B cell (primary cell): ENCODE measurements at regions not wholly inside any gene's neighbourhood (a gene's known extent, or its start where the extent isn't known, plus 50 kb on each side); places are given as distances from the start of the nearest gene placed in this dataset.

ENCODE experiments used
- ATAC-seq: fragments of 200-7000 bp; cut with Tn5 transposase; one replicate; pipeline ENCODE4 v1.10.0; 2021; ENCODE audit warnings: low read depth, mild to moderate bottlenecking, moderate number of reproducible peaks, moderate library complexity
- CTCF ChIA-PET: fragments of 350-600 bp; sonication (Branson Sonifier 250); formaldehyde crosslinking; loops from one replicate; lab custom pipeline; 2021; ENCODE audit warnings: antibody characterized with exemption, inconsistent platforms; lab: Charles Lee
- POLR2A ChIA-PET: fragments of 350-600 bp; sonication (Branson Sonifier 250); formaldehyde crosslinking; loops from one replicate; lab custom pipeline; 2021; ENCODE audit warnings: antibody characterized with exemption; lab: Charles Lee
- DNase-seq: peaks from one replicate; pipeline ENCODE4 v3.0.0; 2013
- H2AFZ ChIP-seq: 2 replicates; pipeline ENCODE4 v1.6.1; 2012; ENCODE audit warnings: mild to moderate bottlenecking, low read depth, low read length; ENCODE audit not compliant: insufficient read depth, poor library complexity, severe bottlenecking
- H3K27ac ChIP-seq, 2 donors: 1 replicate in 1 of 2; 2 replicates in 1 of 2; pipeline ENCODE4 v1.5.1; 2012 to 2013; ENCODE audit warnings: low read length in 2 of 2, mild to moderate bottlenecking in 2 of 2, moderate library complexity in 1 of 2
- H3K27me3 ChIP-seq, 4 experiments: fragments of 200-600 bp in 1 of 4; sonication (generic) in 1 of 4; replicated peaks in 1 of 4; 1 replicate in 2 of 4; 2 replicates in 2 of 4; pipeline versions ENCODE4 v1.6.1 to v1.7.0; 2013 to 2016; ENCODE audit warnings: low read length in 3 of 4, mild to moderate bottlenecking in 2 of 4, mixed read lengths in 1 of 4, moderate library complexity in 1 of 4; ENCODE audit not compliant: insufficient read depth in 4 of 4, control insufficient read depth in 3 of 4; ENCODE audit errors: control extremely low read depth in 1 of 4
- H3K36me3 ChIP-seq, 2 experiments: replicated peaks in 1 of 2; 1 replicate in 1 of 2; 2 replicates in 1 of 2; pipeline versions ENCODE4 v1.6.1 to v1.7.1; 2013; ENCODE audit warnings: low read length in 1 of 2; ENCODE audit not compliant: insufficient read depth in 2 of 2, control insufficient read depth in 1 of 2; ENCODE audit errors: control extremely low read depth in 1 of 2, extremely low read depth in 1 of 2
- H3K4me1 ChIP-seq, 2 donors: fragments of 200-600 bp in 1 of 2; sonication (generic) in 1 of 2; 1 replicate in 1 of 2; 2 replicates in 1 of 2; pipeline versions ENCODE4 v1.5.1 to v1.6.1; 2013 to 2017; ENCODE audit warnings: low read length in 2 of 2; ENCODE audit not compliant: control insufficient read depth in 2 of 2, insufficient read depth in 2 of 2
- H3K4me2 ChIP-seq: replicated peaks from 2 replicates; pipeline ENCODE3; 2012; ENCODE audit warnings: mild to moderate bottlenecking, low read depth, low read length; ENCODE audit not compliant: poor library complexity, severe bottlenecking
- H3K4me3 ChIP-seq, 5 experiments: fragments of 200-600 bp in 1 of 5; sonication (generic) in 1 of 5; 1 replicate in 3 of 5; 2 replicates in 2 of 5; pipeline versions ENCODE4 v1.5.1 to v1.7.0; 2011 to 2016; ENCODE audit warnings: low read length in 4 of 5, mild to moderate bottlenecking in 4 of 5, low read depth in 2 of 5, control low read depth in 1 of 5, moderate library complexity in 1 of 5; ENCODE audit not compliant: insufficient read depth in 1 of 5; ENCODE audit errors: control extremely low read depth in 1 of 5, extremely low read depth in 1 of 5
- H3K79me2 ChIP-seq: fragments of 200-600 bp; sonication (generic); one replicate; pipeline ENCODE4 v1.6.0; 2016; ENCODE audit warnings: low read length; ENCODE audit not compliant: control insufficient read depth, insufficient read depth
- H3K9ac ChIP-seq: fragments of 200-600 bp; sonication (generic); 2 replicates; pipeline ENCODE4 v1.6.1; 2017; ENCODE audit warnings: mild to moderate bottlenecking, low read length, moderate library complexity
- H3K9me3 ChIP-seq, 3 donors: one replicate each; pipeline versions ENCODE4 v1.6.1 to v1.7.1; 2013; ENCODE audit warnings: low read length in 2 of 3; ENCODE audit not compliant: control insufficient read depth in 2 of 3, insufficient read depth in 1 of 3; ENCODE audit errors: control extremely low read depth in 1 of 3
- H4K20me1 ChIP-seq: 2 replicates; pipeline ENCODE4 v1.6.0; 2012; ENCODE audit warnings: mild to moderate bottlenecking, low read length; ENCODE audit not compliant: insufficient read depth, control insufficient read depth, poor library complexity, severe bottlenecking
- H3K27ac Mint-ChIP-seq: one replicate; pipeline ENCODE4 v1.8.0; 2021; ENCODE audit warnings: mixed read lengths
- H3K27me3 Mint-ChIP-seq: one replicate; pipeline ENCODE4 v1.8.0; 2021; ENCODE audit warnings: mixed read lengths
- H3K4me1 Mint-ChIP-seq: one replicate; pipeline ENCODE4 v1.8.0; 2021; ENCODE audit warnings: mixed read lengths
- H3K4me3 Mint-ChIP-seq: one replicate; pipeline ENCODE4 v1.8.0; 2021; ENCODE audit warnings: mixed read lengths
- H3K9me3 Mint-ChIP-seq: one replicate; pipeline ENCODE4 v1.8.0; 2022; ENCODE audit warnings: mixed read lengths; ENCODE audit not compliant: insufficient read depth
- CTCF ChIP-seq: fragments of 200-600 bp; IDR thresholded peaks from one replicate; pipeline ENCODE4 v1.8.0; 2022; ENCODE audit warnings: antibody characterized with exemption, mild to moderate bottlenecking
- EZH2 ChIP-seq: IDR thresholded peaks from 2 replicates; pipeline ENCODE4 v1.6.1; 2012; ENCODE audit warnings: borderline replicate concordance, low read depth, mild to moderate bottlenecking, moderate library complexity, low read length; ENCODE audit not compliant: insufficient read depth, poor library complexity, severe bottlenecking
- WGBS: methylation state at CpG from one replicate; pipeline ENCODE4 v1.1.5; 2013; ENCODE audit warnings: missing lambda C conversion rate; ENCODE audit not compliant: insufficient coverage; 5-methylcytosine and 5-hydroxymethylcytosine counted together
- intact Hi-C: fragments of 100-400 bp; cut with micrococcal nuclease; formaldehyde crosslinking; loops from one replicate; pipeline ENCODE4 v1.10.0; 2022

- Histone ChIP-seq H3K27me3 (peaks cover 0 to 8% (median 0%) of the 10 kb centered on the region in 4 experiments), H3K4me3 (no peak overlapping the region), H3K79me2 (no peaks in the 10 kb centered on the region), H2AFZ (no peak overlapping the region), H3K27ac (no peak overlapping the region), H3K4me2 (no peak overlapping the region), H3K4me1 (no peaks in the 10 kb centered on the region), H3K9me3 (no peaks in the 10 kb centered on the region), H3K36me3 (no peaks in the 10 kb centered on the region), H4K20me1 (no peaks in the 10 kb centered on the region), H3K9ac (no peak overlapping the region)
- no peak for ATAC-seq
- ChIA-PET POLR2A (no interaction called here), CTCF (no interaction called here)
- Mint-ChIP-seq H3K4me3 (no peak overlapping the region), H3K27ac (no peak overlapping the region), H3K9me3 (no peaks in the 10 kb centered on the region), H3K4me1 (no peaks in the 10 kb centered on the region), H3K27me3 (peaks cover 24% of the 10 kb centered on the region)
- intact Hi-C loops = no loop called here
- DNase-seq = no peak
- WGBS = no CpG with 5 or more reads among the region's 1 CpG
- TF ChIP-seq EZH2 (no peak), CTCF (no peak)
Observed at GRCh38 chr10:93245147-93245546, 171.5 kb downstream of the CYP26A1 start.

- DNase-seq (no peak), ATAC-seq (no peak)
- POLR2A ChIA-PET = no interaction called here
- H3K9me3 Mint-ChIP-seq = no peaks in the 10 kb centered on the region
- H3K27ac ChIP-seq = no peak overlapping the region
- intact Hi-C loops = no loop called here
- 37% methylated on average over 2 of the region's 8 CpGs for WGBS
- TF ChIP-seq EZH2 (no peak), CTCF (no peak)
- H3K36me3 ChIP-seq = no peaks in the 10 kb centered on the region
- CTCF ChIA-PET = no interaction called here
- H3K4me3 ChIP-seq = no peak overlapping the region
- H3K4me1 Mint-ChIP-seq = no peaks in the 10 kb centered on the region
- no peak overlapping the region for H3K27ac Mint-ChIP-seq
- no peaks in the 10 kb centered on the region for H3K9me3 ChIP-seq
- no peaks in the 10 kb centered on the region for H4K20me1 ChIP-seq
- no peak overlapping the region for H2AFZ ChIP-seq
- H3K9ac ChIP-seq = no peak overlapping the region
- peaks cover 0 to 8% (median 0%) of the 10 kb centered on the region in 4 experiments for H3K27me3 ChIP-seq
- H3K4me1 ChIP-seq = no peaks in the 10 kb centered on the region
- no peak overlapping the region for H3K4me2 ChIP-seq
- peaks cover 22% of the 10 kb centered on the region for H3K27me3 Mint-ChIP-seq
- H3K79me2 ChIP-seq = no peaks in the 10 kb centered on the region
- H3K4me3 Mint-ChIP-seq = no peak overlapping the region
Observed at GRCh38 chr10:93245779-93246178, 172.1 kb downstream of the CYP26A1 start.
